ENCODE measurements at regions not wholly inside any gene's neighbourhood (a gene's known extent, or its start where the extent isn't known, plus 50 kb on each side); places are given as distances from the start of the nearest gene placed in this dataset.

- TF ChIP-seq, protein P1, sequence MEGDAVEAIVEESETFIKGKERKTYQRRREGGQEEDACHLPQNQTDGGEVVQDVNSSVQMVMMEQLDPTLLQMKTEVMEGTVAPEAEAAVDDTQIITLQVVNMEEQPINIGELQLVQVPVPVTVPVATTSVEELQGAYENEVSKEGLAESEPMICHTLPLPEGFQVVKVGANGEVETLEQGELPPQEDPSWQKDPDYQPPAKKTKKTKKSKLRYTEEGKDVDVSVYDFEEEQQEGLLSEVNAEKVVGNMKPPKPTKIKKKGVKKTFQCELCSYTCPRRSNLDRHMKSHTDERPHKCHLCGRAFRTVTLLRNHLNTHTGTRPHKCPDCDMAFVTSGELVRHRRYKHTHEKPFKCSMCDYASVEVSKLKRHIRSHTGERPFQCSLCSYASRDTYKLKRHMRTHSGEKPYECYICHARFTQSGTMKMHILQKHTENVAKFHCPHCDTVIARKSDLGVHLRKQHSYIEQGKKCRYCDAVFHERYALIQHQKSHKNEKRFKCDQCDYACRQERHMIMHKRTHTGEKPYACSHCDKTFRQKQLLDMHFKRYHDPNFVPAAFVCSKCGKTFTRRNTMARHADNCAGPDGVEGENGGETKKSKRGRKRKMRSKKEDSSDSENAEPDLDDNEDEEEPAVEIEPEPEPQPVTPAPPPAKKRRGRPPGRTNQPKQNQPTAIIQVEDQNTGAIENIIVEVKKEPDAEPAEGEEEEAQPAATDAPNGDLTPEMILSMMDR (IDR thresholded peaks at IDR 0.05): no peak
- TF ChIP-seq POLR2A (IDR thresholded peaks at IDR 0.05): no peak
Observed at GRCh38 chr2:104045071-104045470, 808.8 kb upstream of the POU3F3 start.
